Epithelial cell of esophagus (primary cell): ENCODE measurements at regions not wholly inside any gene's neighbourhood (a gene's known extent, or its start where the extent isn't known, plus 50 kb on each side); places are given as distances from the start of the nearest gene placed in this dataset.

Experiments used
- DNase-seq: peaks from one replicate; pipeline ENCODE4 v3.0.0; 2010; ENCODE audit warnings: low read depth
- H3K4me3 ChIP-seq: 2 replicates; pipeline ENCODE4 v1.5.1; 2011; ENCODE audit warnings: mild to moderate bottlenecking, low read length, control low read depth
- CTCF ChIP-seq: IDR thresholded peaks from 2 replicates; pipeline ENCODE4 v1.5.1; 2011; ENCODE audit warnings: low read depth, mild to moderate bottlenecking, low read length, control low read depth, inconsistent platforms; ENCODE audit not compliant: insufficient read depth; ENCODE audit errors: missing control alignments

- no peak for TF ChIP-seq CTCF
- no peak for DNase-seq
- H3K4me3 ChIP-seq, result no peak overlapping the region
Observed at GRCh38 chr1:81053826-81054225, 746.9 kb upstream of the ADGRL2 start.

- TF ChIP-seq CTCF, result no peak
- DNase-seq, result no peak
- no peak overlapping the region for H3K4me3 ChIP-seq
Observed at GRCh38 chr1:81052162-81052561, 748.6 kb upstream of the ADGRL2 start.

GRCh38 chr1:81050390-81050789 is 750.3 kb upstream of the ADGRL2 start:
- no peak overlapping the region for H3K4me3 ChIP-seq
- no peak for DNase-seq
- TF ChIP-seq CTCF, result no peak

- DNase-seq, result peak; percentile 49
- no peak for TF ChIP-seq CTCF
- H3K4me3 ChIP-seq, result no peak overlapping the region
Observed at GRCh38 chr1:81044708-81045107, 756.0 kb upstream of the ADGRL2 start.

GRCh38 chr1:81042225-81042624 is 758.5 kb upstream of the ADGRL2 start:
- DNase-seq, result no peak
- H3K4me3 ChIP-seq, result no peak overlapping the region
- TF ChIP-seq CTCF, result no peak

- H3K4me3 ChIP-seq, result no peak overlapping the region
- no peak for DNase-seq
- no peak for TF ChIP-seq CTCF
Observed at GRCh38 chr1:81034291-81034690, 766.4 kb upstream of the ADGRL2 start.

GRCh38 chr1:81032973-81033425 is 767.7 kb upstream of the ADGRL2 start:
- no peak overlapping the region for H3K4me3 ChIP-seq

More at GRCh38 chr1:81032973-81033425, 767.7 kb upstream of the ADGRL2 start:
- TF ChIP-seq CTCF, result no peak
- no peak for DNase-seq
